Neural cell (in vitro differentiated cells): ENCODE measurements at regions not wholly inside any gene's neighbourhood (a gene's known extent, or its start where the extent isn't known, plus 50 kb on each side); places are given as distances from the start of the nearest gene placed in this dataset.

ENCODE experiments used
- EP300 ChIP-seq: fragments of 450-650 bp; conservative IDR thresholded peaks from 2 replicates; pipeline ENCODE4 v1.6.1; 2014; ENCODE audit warnings: antibody characterized with exemption, mild to moderate bottlenecking, moderate library complexity; ENCODE audit not compliant: poor library complexity, severe bottlenecking
- TF ChIP-seq, protein P1 (sequence below): fragments of 450-650 bp; IDR thresholded peaks from 2 replicates; pipeline ENCODE4 v1.5.1; 2014; ENCODE audit warnings: antibody characterized with exemption, mild to moderate bottlenecking, moderate library complexity; ENCODE audit not compliant: poor library complexity, severe bottlenecking

DNA sequence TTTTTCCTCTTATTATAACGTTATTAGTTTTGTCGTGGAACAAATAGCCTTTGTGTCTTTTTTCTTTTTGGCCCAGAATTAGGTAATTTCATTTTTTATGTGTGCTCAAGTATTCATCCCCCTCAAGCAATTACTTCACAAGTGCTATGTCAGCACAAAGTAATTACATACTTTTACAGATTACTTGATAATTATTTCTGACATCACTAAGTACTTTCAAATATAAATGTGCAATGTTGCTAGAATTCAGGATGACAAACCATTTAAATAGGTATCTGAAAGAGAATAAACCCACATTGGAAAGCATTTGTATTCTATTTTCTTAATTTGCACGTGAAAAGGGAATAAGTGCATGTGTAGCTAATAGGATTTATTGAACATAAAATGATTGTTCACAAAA is 238.2 kb downstream of the CDH7 start:
- TF ChIP-seq, protein P1, sequence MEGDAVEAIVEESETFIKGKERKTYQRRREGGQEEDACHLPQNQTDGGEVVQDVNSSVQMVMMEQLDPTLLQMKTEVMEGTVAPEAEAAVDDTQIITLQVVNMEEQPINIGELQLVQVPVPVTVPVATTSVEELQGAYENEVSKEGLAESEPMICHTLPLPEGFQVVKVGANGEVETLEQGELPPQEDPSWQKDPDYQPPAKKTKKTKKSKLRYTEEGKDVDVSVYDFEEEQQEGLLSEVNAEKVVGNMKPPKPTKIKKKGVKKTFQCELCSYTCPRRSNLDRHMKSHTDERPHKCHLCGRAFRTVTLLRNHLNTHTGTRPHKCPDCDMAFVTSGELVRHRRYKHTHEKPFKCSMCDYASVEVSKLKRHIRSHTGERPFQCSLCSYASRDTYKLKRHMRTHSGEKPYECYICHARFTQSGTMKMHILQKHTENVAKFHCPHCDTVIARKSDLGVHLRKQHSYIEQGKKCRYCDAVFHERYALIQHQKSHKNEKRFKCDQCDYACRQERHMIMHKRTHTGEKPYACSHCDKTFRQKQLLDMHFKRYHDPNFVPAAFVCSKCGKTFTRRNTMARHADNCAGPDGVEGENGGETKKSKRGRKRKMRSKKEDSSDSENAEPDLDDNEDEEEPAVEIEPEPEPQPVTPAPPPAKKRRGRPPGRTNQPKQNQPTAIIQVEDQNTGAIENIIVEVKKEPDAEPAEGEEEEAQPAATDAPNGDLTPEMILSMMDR = no peak
- TF ChIP-seq EP300 = no peak
